HL-60 (cell line): ENCODE measurements at regions not wholly inside any gene's neighbourhood (a gene's known extent, or its start where the extent isn't known, plus 50 kb on each side); places are given as distances from the start of the nearest gene placed in this dataset.

Experiments
- DNase-seq, 2 experiments: peaks; one replicate each; pipeline ENCODE4 v3.0.0-alpha.2; 2010 to 2020; ENCODE audit warnings: low read depth in 1 of 2, low spot score in 1 of 2
- H3K27ac ChIP-seq: fragments of 250-450 bp; sonication (Bioruptor Pico); replicated peaks from 2 replicates; pipeline ENCODE4 v1.5.1; 2020; ENCODE audit warnings: mild to moderate bottlenecking, moderate library complexity
- H3K27me3 ChIP-seq: fragments of 250-450 bp; sonication (Bioruptor Pico); 2 replicates; pipeline ENCODE4 v1.5.1; 2021; ENCODE audit warnings: mild to moderate bottlenecking, moderate library complexity; ENCODE audit not compliant: insufficient read depth, poor library complexity, severe bottlenecking
- H3K4me3 ChIP-seq: replicated peaks from 2 replicates; pipeline ENCODE4 v1.5.1; 2011; ENCODE audit warnings: mild to moderate bottlenecking, control low read depth, low read length; ENCODE audit not compliant: insufficient read depth
- GABPA ChIP-seq: IDR thresholded peaks from 2 replicates; pipeline ENCODE4 v1.6.1; 2012; ENCODE audit warnings: low read depth
- POLR2AphosphoS5 ChIP-seq: IDR thresholded peaks from 2 replicates; pipeline ENCODE4 v1.6.1; 2012; ENCODE audit warnings: low read depth
- SPI1 ChIP-seq: IDR thresholded peaks from 2 replicates; pipeline ENCODE4 v1.6.1; 2012; ENCODE audit warnings: low read depth, mild to moderate bottlenecking, borderline replicate concordance
- TF ChIP-seq, protein P1 (sequence below): IDR thresholded peaks from one replicate; pipeline ENCODE4 v1.5.1; 2011; ENCODE audit warnings: low read length, control low read depth, inconsistent platforms; ENCODE audit not compliant: insufficient read depth
- TF ChIP-seq, protein P2 (sequence below): IDR thresholded peaks from 2 replicates; pipeline ENCODE4 v1.6.1; 2012; ENCODE audit warnings: low read depth; ENCODE audit not compliant: insufficient replicate concordance

DNA sequence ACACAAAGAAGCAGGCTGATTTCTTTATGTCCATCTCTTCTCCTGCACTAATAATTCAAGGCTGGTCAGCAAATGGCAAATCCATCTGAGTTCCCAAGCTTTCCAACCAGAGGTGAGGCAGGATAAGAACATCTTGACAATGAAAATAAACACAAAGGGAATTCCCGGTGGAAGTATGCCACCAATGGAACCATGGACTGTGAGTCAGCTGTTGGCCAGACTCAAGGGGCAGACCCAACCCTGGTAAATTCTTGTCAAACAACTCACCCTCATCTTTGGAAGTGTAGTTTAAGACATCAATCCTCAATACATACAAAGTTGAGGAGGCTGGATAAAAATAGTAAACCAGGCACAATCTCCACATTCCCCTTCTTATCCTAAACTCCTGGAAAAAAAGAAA, 74.3 kb upstream of the CES5A start:
- no peak for DNase-seq
- Histone ChIP-seq H3K27me3 (no peaks in the 10 kb centered on the region), H3K27ac (no peak overlapping the region), H3K4me3 (no peak overlapping the region)
- TF ChIP-seq GABPA (no peak), SPI1 (no peak), POLR2AphosphoS5 (no peak)
- TF ChIP-seq, protein P1, sequence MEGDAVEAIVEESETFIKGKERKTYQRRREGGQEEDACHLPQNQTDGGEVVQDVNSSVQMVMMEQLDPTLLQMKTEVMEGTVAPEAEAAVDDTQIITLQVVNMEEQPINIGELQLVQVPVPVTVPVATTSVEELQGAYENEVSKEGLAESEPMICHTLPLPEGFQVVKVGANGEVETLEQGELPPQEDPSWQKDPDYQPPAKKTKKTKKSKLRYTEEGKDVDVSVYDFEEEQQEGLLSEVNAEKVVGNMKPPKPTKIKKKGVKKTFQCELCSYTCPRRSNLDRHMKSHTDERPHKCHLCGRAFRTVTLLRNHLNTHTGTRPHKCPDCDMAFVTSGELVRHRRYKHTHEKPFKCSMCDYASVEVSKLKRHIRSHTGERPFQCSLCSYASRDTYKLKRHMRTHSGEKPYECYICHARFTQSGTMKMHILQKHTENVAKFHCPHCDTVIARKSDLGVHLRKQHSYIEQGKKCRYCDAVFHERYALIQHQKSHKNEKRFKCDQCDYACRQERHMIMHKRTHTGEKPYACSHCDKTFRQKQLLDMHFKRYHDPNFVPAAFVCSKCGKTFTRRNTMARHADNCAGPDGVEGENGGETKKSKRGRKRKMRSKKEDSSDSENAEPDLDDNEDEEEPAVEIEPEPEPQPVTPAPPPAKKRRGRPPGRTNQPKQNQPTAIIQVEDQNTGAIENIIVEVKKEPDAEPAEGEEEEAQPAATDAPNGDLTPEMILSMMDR: no peak
- TF ChIP-seq, protein P2, sequence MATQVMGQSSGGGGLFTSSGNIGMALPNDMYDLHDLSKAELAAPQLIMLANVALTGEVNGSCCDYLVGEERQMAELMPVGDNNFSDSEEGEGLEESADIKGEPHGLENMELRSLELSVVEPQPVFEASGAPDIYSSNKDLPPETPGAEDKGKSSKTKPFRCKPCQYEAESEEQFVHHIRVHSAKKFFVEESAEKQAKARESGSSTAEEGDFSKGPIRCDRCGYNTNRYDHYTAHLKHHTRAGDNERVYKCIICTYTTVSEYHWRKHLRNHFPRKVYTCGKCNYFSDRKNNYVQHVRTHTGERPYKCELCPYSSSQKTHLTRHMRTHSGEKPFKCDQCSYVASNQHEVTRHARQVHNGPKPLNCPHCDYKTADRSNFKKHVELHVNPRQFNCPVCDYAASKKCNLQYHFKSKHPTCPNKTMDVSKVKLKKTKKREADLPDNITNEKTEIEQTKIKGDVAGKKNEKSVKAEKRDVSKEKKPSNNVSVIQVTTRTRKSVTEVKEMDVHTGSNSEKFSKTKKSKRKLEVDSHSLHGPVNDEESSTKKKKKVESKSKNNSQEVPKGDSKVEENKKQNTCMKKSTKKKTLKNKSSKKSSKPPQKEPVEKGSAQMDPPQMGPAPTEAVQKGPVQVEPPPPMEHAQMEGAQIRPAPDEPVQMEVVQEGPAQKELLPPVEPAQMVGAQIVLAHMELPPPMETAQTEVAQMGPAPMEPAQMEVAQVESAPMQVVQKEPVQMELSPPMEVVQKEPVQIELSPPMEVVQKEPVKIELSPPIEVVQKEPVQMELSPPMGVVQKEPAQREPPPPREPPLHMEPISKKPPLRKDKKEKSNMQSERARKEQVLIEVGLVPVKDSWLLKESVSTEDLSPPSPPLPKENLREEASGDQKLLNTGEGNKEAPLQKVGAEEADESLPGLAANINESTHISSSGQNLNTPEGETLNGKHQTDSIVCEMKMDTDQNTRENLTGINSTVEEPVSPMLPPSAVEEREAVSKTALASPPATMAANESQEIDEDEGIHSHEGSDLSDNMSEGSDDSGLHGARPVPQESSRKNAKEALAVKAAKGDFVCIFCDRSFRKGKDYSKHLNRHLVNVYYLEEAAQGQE: no peak

DNA sequence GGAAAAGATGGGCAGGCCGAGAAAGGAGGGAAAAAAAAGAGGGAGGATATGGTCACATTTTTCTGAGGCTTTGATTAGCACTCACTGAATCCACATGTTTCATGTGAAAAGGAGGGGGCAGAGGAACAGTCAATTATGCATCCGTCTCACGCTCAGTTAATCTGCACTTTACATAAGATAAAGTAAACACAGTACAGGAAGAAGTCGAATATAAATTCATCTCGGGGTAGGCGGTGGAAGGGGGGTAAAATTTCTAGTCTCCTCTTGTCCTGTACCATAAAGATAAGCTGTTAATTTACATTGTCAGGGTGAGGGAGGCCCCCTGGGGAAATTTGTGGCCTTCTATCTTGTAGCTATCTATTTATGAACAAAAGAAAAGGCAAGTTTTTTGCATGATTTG, 73.1 kb upstream of the CES5A start:
- no peak overlapping the region for H3K4me3 ChIP-seq
- no peak overlapping the region for H3K27ac ChIP-seq
- no peak for TF ChIP-seq POLR2AphosphoS5
- H3K27me3 ChIP-seq: no peaks in the 10 kb centered on the region
- DNase-seq: no peak

DNA sequence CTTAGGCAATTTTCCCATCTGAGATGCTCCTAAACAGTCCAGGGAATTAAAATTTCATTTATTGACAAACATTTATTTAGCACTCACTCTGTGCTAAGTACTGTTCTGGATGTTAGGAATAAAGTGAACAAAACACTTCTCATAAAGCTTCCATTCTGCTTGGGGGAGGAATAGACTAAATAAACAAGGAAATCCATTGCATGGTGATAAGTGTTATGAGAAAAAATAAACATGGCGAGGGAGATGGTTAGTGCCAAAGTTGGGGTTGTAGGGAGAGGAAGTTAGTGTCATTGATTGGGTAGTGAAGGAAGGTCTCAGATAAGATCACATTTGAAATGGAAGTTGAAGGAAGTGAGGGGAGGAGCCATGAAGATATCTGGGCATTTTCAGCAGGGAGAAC, 72.2 kb upstream of the CES5A start:
- no peak overlapping the region for H3K4me3 ChIP-seq
- TF ChIP-seq GABPA: no peak
- DNase-seq: no peak
- H3K27me3 ChIP-seq: no peaks in the 10 kb centered on the region
- H3K27ac ChIP-seq: no peak overlapping the region

DNA sequence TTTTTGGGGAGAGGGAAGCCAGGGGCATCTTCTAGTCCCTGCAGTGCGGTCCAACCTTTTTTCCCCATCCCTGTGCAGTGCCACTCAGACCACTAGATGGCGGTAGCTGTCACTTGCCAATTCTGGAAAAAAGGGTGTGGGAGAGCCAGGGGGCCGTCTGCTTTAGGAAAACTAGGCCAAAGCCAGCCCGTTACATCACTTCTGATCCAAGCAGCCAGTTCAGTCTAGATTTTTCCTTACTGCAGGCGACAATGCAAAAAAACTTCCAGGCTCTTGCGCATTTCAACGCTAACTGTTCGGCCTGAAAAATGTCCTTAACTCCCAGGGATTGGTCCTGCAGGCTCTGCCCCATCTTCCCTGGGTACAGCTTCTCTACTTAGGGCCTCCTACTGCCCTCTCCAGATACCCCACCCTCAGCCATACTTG, 69.2 kb upstream of the CES5A start:
- DNase-seq: peak; percentile 2 to 21
- TF ChIP-seq, protein P1: peak; percentile 97
- TF ChIP-seq, protein P2: no peak
- Histone ChIP-seq H3K4me3 (no peak overlapping the region), H3K27me3 (no peaks in the 10 kb centered on the region), H3K27ac (no peak overlapping the region)

DNA sequence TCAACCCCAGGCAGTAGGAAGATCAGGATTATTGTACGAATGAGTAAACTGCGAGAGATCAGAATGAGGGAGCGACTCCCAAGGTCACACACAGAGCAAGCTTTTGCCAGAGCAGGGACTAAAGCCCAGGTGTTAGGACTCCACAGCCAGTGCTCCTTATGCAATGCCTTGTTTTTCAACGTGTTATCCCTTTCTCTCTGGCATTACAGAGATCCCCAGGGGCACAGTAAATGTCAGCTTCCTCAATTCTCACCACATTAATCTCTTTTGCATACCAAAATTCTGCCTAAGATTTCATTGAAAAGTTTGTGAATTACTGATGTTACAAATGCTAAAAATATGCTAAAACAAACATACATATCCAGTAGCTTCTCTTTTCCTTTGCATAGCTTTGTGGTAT, 68.1 kb upstream of the CES5A start:
- no peak for TF ChIP-seq GABPA
- TF ChIP-seq, protein P1: no peak
- H3K27ac ChIP-seq: no peak overlapping the region
- H3K27me3 ChIP-seq: no peaks in the 10 kb centered on the region
- DNase-seq: no peak
- no peak overlapping the region for H3K4me3 ChIP-seq
